B cell (primary cell): ENCODE measurements at regions not wholly inside any gene's neighbourhood (a gene's known extent, or its start where the extent isn't known, plus 50 kb on each side); places are given as distances from the start of the nearest gene placed in this dataset.

Experiments
- EZH2 ChIP-seq: IDR thresholded peaks from 2 replicates; pipeline ENCODE4 v1.6.1; 2012; ENCODE audit warnings: borderline replicate concordance, low read depth, mild to moderate bottlenecking, moderate library complexity, low read length; ENCODE audit not compliant: insufficient read depth, poor library complexity, severe bottlenecking
- TF ChIP-seq, protein P1 (sequence below): fragments of 200-600 bp; IDR thresholded peaks from one replicate; pipeline ENCODE4 v1.8.0; 2022; ENCODE audit warnings: antibody characterized with exemption, mild to moderate bottlenecking

DNA sequence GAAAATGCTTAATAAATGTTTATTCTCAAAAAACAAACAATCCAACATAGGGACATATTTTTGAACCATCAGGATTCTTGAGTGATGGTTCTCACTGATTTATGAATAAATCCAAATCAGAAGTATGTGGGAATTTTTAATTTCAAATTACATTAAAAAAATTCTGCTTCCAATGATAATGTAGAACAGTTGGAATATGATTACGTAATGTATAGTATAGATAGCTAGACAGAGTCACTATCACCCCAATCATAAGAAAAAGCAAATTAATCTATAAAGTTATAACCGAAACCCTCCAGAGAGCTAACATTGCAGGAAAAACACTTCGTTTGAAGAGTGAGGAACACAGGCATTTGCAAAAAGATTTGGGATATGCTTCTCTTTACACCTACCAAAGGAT, 1600.6 kb upstream of the B3GALT2 start:
- TF ChIP-seq, protein P1, sequence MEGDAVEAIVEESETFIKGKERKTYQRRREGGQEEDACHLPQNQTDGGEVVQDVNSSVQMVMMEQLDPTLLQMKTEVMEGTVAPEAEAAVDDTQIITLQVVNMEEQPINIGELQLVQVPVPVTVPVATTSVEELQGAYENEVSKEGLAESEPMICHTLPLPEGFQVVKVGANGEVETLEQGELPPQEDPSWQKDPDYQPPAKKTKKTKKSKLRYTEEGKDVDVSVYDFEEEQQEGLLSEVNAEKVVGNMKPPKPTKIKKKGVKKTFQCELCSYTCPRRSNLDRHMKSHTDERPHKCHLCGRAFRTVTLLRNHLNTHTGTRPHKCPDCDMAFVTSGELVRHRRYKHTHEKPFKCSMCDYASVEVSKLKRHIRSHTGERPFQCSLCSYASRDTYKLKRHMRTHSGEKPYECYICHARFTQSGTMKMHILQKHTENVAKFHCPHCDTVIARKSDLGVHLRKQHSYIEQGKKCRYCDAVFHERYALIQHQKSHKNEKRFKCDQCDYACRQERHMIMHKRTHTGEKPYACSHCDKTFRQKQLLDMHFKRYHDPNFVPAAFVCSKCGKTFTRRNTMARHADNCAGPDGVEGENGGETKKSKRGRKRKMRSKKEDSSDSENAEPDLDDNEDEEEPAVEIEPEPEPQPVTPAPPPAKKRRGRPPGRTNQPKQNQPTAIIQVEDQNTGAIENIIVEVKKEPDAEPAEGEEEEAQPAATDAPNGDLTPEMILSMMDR = no peak
- TF ChIP-seq EZH2 = no peak
